CD4-positive, alpha-beta T cell (primary cell): ENCODE measurements at regions not wholly inside any gene's neighbourhood (a gene's known extent, or its start where the extent isn't known, plus 50 kb on each side); places are given as distances from the start of the nearest gene placed in this dataset.

Source experiments
- ATAC-seq: fragments of 200-7000 bp; cut with Tn5 transposase; one replicate; pipeline ENCODE4 v1.10.0; 2022; ENCODE audit warnings: mild to moderate bottlenecking; ENCODE audit not compliant: poor library complexity
- CTCF ChIA-PET: fragments of 350-600 bp; sonication (Branson Sonifier 250); formaldehyde crosslinking; loops from one replicate; lab custom pipeline; 2021; ENCODE audit warnings: antibody characterized with exemption, inconsistent platforms; lab: Charles Lee
- POLR2A ChIA-PET: fragments of 350-600 bp; sonication (Branson Sonifier 250); formaldehyde crosslinking; loops from one replicate; lab custom pipeline; 2021; ENCODE audit warnings: antibody characterized with exemption, inconsistent platforms; lab: Charles Lee
- DNase-seq, 14 experiments: peaks; one replicate each; pipeline ENCODE4 v3.0.0-alpha.2; 2013 to 2020; ENCODE audit warnings: mixed read lengths in 2 of 14
- H3K27ac ChIP-seq, 2 donors: one replicate each; pipeline versions ENCODE4 v1.5.1 to v1.7.0; 2013; ENCODE audit warnings: low read length in 2 of 2, low read depth in 1 of 2, mild to moderate bottlenecking in 1 of 2
- H3K27me3 ChIP-seq, 2 experiments: 1 replicate in 1 of 2; 2 replicates in 1 of 2; pipeline versions ENCODE4 v1.6.1 to v1.7.0; 2013; ENCODE audit warnings: low read length in 2 of 2, control low read depth in 1 of 2, mild to moderate bottlenecking in 1 of 2, moderate library complexity in 1 of 2; ENCODE audit not compliant: insufficient read depth in 2 of 2, control insufficient read depth in 1 of 2
- H3K36me3 ChIP-seq: one replicate; pipeline ENCODE4 v1.6.1; 2013; ENCODE audit warnings: low read length, control low read depth; ENCODE audit not compliant: insufficient read depth
- H3K4me1 ChIP-seq: one replicate; pipeline ENCODE4 v1.6.1; 2013; ENCODE audit warnings: low read length, control low read depth; ENCODE audit not compliant: insufficient read depth
- H3K4me3 ChIP-seq: one replicate; pipeline ENCODE4 v1.5.1; 2013; ENCODE audit warnings: mild to moderate bottlenecking, low read length, moderate library complexity
- H3K9me3 ChIP-seq, 2 experiments: 1 replicate in 1 of 2; 2 replicates in 1 of 2; pipeline versions ENCODE4 v1.6.1 to v1.7.0; 2013; ENCODE audit warnings: low read length in 2 of 2, mild to moderate bottlenecking in 2 of 2, control low read depth in 1 of 2, moderate library complexity in 1 of 2; ENCODE audit not compliant: control insufficient read depth in 1 of 2, insufficient read depth in 1 of 2
- H3K27ac Mint-ChIP-seq: one replicate; pipeline ENCODE4 v1.8.0; 2020; ENCODE audit warnings: mixed read lengths
- H3K27me3 Mint-ChIP-seq: one replicate; pipeline ENCODE4 v1.8.0; 2021; ENCODE audit warnings: mixed read lengths
- H3K36me3 Mint-ChIP-seq: one replicate; pipeline ENCODE4 v1.8.0; 2021; ENCODE audit warnings: low read depth, mixed read lengths
- H3K4me1 Mint-ChIP-seq: one replicate; pipeline ENCODE4 v1.8.0; 2021; ENCODE audit warnings: low read depth, mixed read lengths
- H3K4me3 Mint-ChIP-seq: one replicate; pipeline ENCODE4 v1.8.0; 2020; ENCODE audit warnings: mild to moderate bottlenecking, mixed read lengths
- H3K9me3 Mint-ChIP-seq: one replicate; pipeline ENCODE4 v1.8.0; 2020; ENCODE audit warnings: mixed read lengths
- intact Hi-C, 2 experiments: fragments of 100-400 bp; cut with DNase I in 1 of 2; cut with micrococcal nuclease in 1 of 2; formaldehyde crosslinking; loops; one replicate each; pipeline versions ENCODE4 v1.15.1 to v1.9.0; 2023 to 2025; cut with DNase I, micrococcal nuclease
- TF ChIP-seq, protein P1 (sequence below): fragments of 200-600 bp; IDR thresholded peaks from one replicate; pipeline ENCODE4 v1.8.0; 2022; ENCODE audit warnings: antibody characterized with exemption, mild to moderate bottlenecking

DNA sequence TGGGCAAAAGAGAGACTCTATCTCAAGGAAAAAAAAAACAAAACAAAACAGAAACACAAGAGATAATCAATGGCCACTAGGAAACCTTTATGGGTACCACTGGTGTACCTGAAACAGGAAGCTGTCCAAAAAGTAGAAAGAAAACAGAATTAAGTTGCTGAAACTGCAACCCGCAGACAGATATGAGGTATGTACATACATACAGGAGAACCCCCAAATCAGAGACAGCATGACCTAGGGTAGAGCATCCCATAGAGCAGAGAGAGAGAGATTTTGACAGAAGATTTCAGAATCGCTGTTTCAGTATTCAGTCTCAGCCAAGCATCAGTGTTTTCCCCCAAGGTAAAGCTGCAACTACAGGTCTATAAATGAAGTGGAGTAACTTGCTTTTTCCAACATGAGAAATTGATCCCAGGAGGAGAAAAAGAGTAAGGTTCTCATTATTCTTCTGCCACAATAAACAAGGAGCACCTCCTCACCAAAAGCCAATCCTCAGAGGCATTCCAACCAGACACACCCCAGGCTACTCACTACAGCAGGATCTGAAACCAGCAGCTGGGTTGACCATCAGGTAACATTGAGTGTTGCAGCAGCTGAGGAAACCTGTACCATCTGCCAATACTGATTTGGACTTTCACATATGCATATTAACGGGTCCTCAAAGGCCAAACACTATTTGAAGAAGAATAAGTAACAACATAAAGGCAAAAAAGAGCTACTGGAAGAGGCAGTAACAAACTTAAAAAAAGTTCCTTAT lies 630.0 kb downstream of the TAF11L14 start:
- no peaks in the 10 kb centered on the region for H3K36me3 Mint-ChIP-seq
- Histone ChIP-seq H3K4me1 (no peaks in the 10 kb centered on the region), H3K9me3 (no peaks in the 10 kb centered on the region), H3K27me3 (no peaks in the 10 kb centered on the region), H3K27ac (no peak overlapping the region), H3K4me3 (no peak overlapping the region), H3K36me3 (no peaks in the 10 kb centered on the region)
- ChIA-PET CTCF (no interaction called here), POLR2A (no interaction called here)
- ATAC-seq (no peak), DNase-seq (no peak)
- no peak overlapping the region for H3K27ac Mint-ChIP-seq
- no peaks in the 10 kb centered on the region for H3K27me3 Mint-ChIP-seq
- intact Hi-C loops, result no loop called here
- TF ChIP-seq, protein P1, sequence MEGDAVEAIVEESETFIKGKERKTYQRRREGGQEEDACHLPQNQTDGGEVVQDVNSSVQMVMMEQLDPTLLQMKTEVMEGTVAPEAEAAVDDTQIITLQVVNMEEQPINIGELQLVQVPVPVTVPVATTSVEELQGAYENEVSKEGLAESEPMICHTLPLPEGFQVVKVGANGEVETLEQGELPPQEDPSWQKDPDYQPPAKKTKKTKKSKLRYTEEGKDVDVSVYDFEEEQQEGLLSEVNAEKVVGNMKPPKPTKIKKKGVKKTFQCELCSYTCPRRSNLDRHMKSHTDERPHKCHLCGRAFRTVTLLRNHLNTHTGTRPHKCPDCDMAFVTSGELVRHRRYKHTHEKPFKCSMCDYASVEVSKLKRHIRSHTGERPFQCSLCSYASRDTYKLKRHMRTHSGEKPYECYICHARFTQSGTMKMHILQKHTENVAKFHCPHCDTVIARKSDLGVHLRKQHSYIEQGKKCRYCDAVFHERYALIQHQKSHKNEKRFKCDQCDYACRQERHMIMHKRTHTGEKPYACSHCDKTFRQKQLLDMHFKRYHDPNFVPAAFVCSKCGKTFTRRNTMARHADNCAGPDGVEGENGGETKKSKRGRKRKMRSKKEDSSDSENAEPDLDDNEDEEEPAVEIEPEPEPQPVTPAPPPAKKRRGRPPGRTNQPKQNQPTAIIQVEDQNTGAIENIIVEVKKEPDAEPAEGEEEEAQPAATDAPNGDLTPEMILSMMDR, result no peak
- H3K4me3 Mint-ChIP-seq, result no peak overlapping the region
- peaks cover 4% of the 10 kb centered on the region for H3K9me3 Mint-ChIP-seq
- H3K4me1 Mint-ChIP-seq, result no peaks in the 10 kb centered on the region

DNA sequence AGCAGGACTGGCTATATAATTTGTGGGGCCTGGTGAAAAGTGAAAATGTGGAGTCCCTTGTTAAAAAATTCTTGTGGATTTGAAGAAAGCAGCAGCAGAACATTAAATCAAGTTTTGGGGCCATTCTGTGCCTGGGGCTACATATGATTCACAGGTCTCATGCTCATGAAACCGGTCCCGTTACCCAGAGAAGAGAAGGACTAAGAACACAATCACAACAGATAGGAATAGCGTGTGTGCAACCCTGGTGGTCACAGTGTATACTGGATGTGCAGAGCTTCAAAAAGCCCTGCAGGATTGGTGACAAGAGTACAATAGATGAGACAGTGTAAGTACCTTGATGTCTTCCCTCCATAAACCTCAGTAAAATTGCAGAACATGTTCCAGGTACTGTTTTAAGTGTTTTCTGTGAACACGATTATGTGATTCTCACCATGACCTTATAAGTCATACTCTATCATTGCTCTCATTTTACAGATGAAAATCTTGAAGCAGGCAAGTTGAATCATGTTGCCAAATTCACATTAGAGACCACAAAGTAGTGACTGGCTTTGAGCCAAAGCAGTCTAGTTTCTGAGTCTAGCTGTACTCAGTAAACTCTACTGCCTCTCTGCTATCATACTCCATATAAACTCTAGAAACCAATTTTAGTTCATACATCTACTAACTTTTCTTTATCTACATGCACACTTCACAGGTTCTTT lies 636.5 kb downstream of the TAF11L14 start:
- Histone ChIP-seq H3K36me3 (no peaks in the 10 kb centered on the region), H3K27me3 (no peaks in the 10 kb centered on the region), H3K4me3 (no peak overlapping the region), H3K27ac (no peak overlapping the region), H3K4me1 (no peaks in the 10 kb centered on the region), H3K9me3 (peaks cover 0 to 4% of the 10 kb centered on the region in 2 experiments)
- Mint-ChIP-seq H3K9me3 (peaks cover 16% of the 10 kb centered on the region), H3K4me1 (no peaks in the 10 kb centered on the region), H3K36me3 (no peaks in the 10 kb centered on the region), H3K27ac (no peak overlapping the region), H3K27me3 (no peaks in the 10 kb centered on the region), H3K4me3 (no peak overlapping the region)
- no peak for ATAC-seq
- intact Hi-C loops, result no loop called here
- TF ChIP-seq, protein P1, result no peak
- ChIA-PET CTCF (no interaction called here), POLR2A (no interaction called here)
- DNase-seq, result no peak

DNA sequence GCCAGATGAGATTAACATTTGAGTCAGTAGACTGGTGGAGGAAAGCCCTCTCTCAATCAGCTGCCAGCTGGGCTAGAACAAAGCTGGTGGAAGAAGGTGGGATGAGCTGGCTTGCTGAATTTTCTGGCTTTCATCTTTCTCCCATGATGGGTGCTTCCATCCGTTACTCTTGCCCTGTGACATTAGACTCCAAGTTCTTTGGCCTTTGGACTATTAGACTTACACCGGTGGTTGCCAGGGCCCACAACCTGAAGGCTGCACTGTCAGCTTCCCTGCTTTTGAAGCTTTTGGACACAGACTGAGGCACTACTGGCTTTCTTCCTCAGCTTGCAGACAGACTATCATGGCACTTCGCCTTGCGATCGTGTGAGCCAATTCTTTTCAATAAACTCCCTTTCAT lies 642.7 kb downstream of the TAF11L14 start:
- H3K4me3 ChIP-seq, result no peak overlapping the region
- ChIA-PET POLR2A (no interaction called here), CTCF (no interaction called here)
- Mint-ChIP-seq H3K4me1 (no peaks in the 10 kb centered on the region), H3K9me3 (peaks cover 6% of the 10 kb centered on the region), H3K36me3 (no peaks in the 10 kb centered on the region), H3K27me3 (no peaks in the 10 kb centered on the region), H3K27ac (no peak overlapping the region), H3K4me3 (no peak overlapping the region)
- intact Hi-C loops, result no loop called here
- no peaks in the 10 kb centered on the region for H3K36me3 ChIP-seq
- no peak overlapping the region for H3K27ac ChIP-seq
- H3K9me3 ChIP-seq, result no peaks in the 10 kb centered on the region
- TF ChIP-seq, protein P1, result no peak
- no peaks in the 10 kb centered on the region for H3K27me3 ChIP-seq
- ATAC-seq, result no peak
- DNase-seq, result no peak
- H3K4me1 ChIP-seq, result no peaks in the 10 kb centered on the region
